ENCODE measurements at regions not wholly inside any gene's neighbourhood (a gene's known extent, or its start where the extent isn't known, plus 50 kb on each side); places are given as distances from the start of the nearest gene placed in this dataset.

GRCh38 chr4:12409507-12410190 is 981.0 kb upstream of the HS3ST1 start:
- H3K27ac Mint-ChIP-seq (ENCODE audit: unreplicated experiment): no peak overlapping the region
- no peaks in the 10 kb centered on the region for H3K27me3 Mint-ChIP-seq (ENCODE audit: low read depth)
- H3K4me1 Mint-ChIP-seq: no peaks in the 10 kb centered on the region
- DNase-seq (ENCODE audit: low read depth, low spot score): no peak
- H3K4me3 Mint-ChIP-seq: no peak overlapping the region
- peaks cover 2% of the 10 kb centered on the region for H3K9me3 Mint-ChIP-seq
- H3K36me3 Mint-ChIP-seq (ENCODE audit: low read depth): no peaks in the 10 kb centered on the region
- no peak for TF ChIP-seq CTCF (conservative IDR thresholded peaks at IDR 0.05)

- no peak overlapping the region for H3K4me3 Mint-ChIP-seq
- no peaks in the 10 kb centered on the region for H3K4me1 Mint-ChIP-seq
- H3K27ac Mint-ChIP-seq (ENCODE audit: unreplicated experiment): no peak overlapping the region
- peaks cover 2% of the 10 kb centered on the region for H3K9me3 Mint-ChIP-seq
- no peak for DNase-seq (ENCODE audit: low read depth, low spot score)
- TF ChIP-seq CTCF (conservative IDR thresholded peaks at IDR 0.05): no peak
- no peaks in the 10 kb centered on the region for H3K27me3 Mint-ChIP-seq (ENCODE audit: low read depth)
- H3K36me3 Mint-ChIP-seq (ENCODE audit: low read depth): no peaks in the 10 kb centered on the region
Measured at GRCh38 chr4:12408364-12408763, 979.7 kb upstream of the HS3ST1 start.

GRCh38 chr4:12403175-12403574 is 974.5 kb upstream of the HS3ST1 start:
- TF ChIP-seq CTCF (conservative IDR thresholded peaks at IDR 0.05): no peak
- Mint-ChIP-seq H3K4me3 (no peak overlapping the region), H3K36me3 (ENCODE audit: low read depth) (no peaks in the 10 kb centered on the region), H3K4me1 (no peaks in the 10 kb centered on the region), H3K27ac (ENCODE audit: unreplicated experiment) (no peak overlapping the region), H3K27me3 (ENCODE audit: low read depth) (no peaks in the 10 kb centered on the region), H3K9me3 (no peaks in the 10 kb centered on the region)
- DNase-seq (ENCODE audit: low read depth, low spot score): no peak

GRCh38 chr4:12399781-12400180 is 971.1 kb upstream of the HS3ST1 start:
- TF ChIP-seq CTCF (conservative IDR thresholded peaks at IDR 0.05): no peak
- Mint-ChIP-seq H3K4me1 (peaks cover 6% of the 10 kb centered on the region), H3K27ac (ENCODE audit: unreplicated experiment) (no peak overlapping the region), H3K27me3 (ENCODE audit: low read depth) (no peaks in the 10 kb centered on the region), H3K4me3 (no peak overlapping the region), H3K9me3 (no peaks in the 10 kb centered on the region), H3K36me3 (ENCODE audit: low read depth) (no peaks in the 10 kb centered on the region)
- DNase-seq (ENCODE audit: low read depth, low spot score): no peak

DNA sequence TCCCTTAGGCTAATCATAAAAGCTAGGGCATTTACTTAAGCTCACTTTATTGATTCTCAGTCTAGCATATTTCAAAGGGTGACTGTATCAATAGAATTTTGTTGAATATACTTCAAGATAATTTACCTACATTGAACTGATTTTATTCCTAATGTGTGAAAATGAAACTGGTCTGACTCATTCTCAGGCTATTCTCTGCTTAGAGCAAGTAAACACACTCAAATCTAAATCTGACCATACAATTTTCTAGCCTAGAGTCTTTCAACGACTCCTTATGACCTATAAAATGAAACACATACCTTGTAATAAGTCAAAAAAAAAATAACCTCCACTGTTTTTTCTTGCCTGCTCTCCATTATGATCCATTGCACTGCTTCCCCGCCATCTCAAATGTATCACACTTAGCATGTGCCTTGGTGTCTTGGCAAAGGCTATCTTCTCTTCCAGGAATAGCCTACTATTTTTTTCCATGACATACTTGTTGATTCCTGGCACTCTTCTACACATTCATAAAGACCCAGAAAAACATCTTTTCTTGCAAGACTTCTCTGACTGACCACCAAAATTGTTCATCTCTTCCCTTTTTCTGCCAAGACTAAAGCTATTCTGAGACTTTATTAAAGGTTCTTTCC is 965.1 kb upstream of the HS3ST1 start:
- DNase-seq (ENCODE audit: low read depth, low spot score): no peak
- Mint-ChIP-seq H3K36me3 (ENCODE audit: low read depth) (no peaks in the 10 kb centered on the region), H3K27ac (ENCODE audit: unreplicated experiment) (no peak overlapping the region), H3K4me1 (peaks cover 6% of the 10 kb centered on the region), H3K27me3 (ENCODE audit: low read depth) (no peaks in the 10 kb centered on the region), H3K9me3 (no peaks in the 10 kb centered on the region), H3K4me3 (no peak overlapping the region)
- TF ChIP-seq CTCF (conservative IDR thresholded peaks at IDR 0.05): no peak

Measured in neural crest cell (in vitro differentiated cells).